ENCODE measurements at regions not wholly inside any gene's neighbourhood (a gene's known extent, or its start where the extent isn't known, plus 50 kb on each side); places are given as distances from the start of the nearest gene placed in this dataset.
"Not testable (repeated sequence)": the region's sequence is repeated elsewhere in the genome, so short reads cannot be mapped to it uniquely, and the experiment has no call there.

GRCh38 chr13:105847527-105848291 is 687.8 kb downstream of the EFNB2 start:
- no peak for DNase-seq (ENCODE audit: low read depth)

- no peak for DNase-seq (ENCODE audit: low read depth)
Measured at GRCh38 chr13:105846923-105847322, 688.5 kb downstream of the EFNB2 start.

- no peak for DNase-seq (ENCODE audit: low read depth)
Measured at GRCh38 chr13:105841286-105841685, 694.2 kb downstream of the EFNB2 start.

GRCh38 chr13:105838231-105838630 is 697.2 kb downstream of the EFNB2 start:
- DNase-seq (ENCODE audit: low read depth), result no peak

GRCh38 chr13:105837295-105837694 is 698.2 kb downstream of the EFNB2 start:
- not testable (repeated sequence) for DNase-seq (ENCODE audit: low read depth)

GRCh38 chr13:105830821-105831220 is 704.6 kb downstream of the EFNB2 start:
- DNase-seq (ENCODE audit: low read depth), result no peak

GRCh38 chr13:105827111-105827809 is 708.2 kb downstream of the EFNB2 start:
- no peak for DNase-seq (ENCODE audit: low read depth)

- no peak for DNase-seq (ENCODE audit: low read depth)
Measured at GRCh38 chr13:105825071-105825470, 710.4 kb downstream of the EFNB2 start.

GRCh38 chr13:105821337-105821736 is 714.1 kb downstream of the EFNB2 start:
- DNase-seq (ENCODE audit: low read depth), result no peak

- no peak for DNase-seq (ENCODE audit: low read depth)
Measured at GRCh38 chr13:105820415-105820814, 715.0 kb downstream of the EFNB2 start.

GRCh38 chr13:105817498-105817897 is 718.0 kb downstream of the EFNB2 start:
- no peak for DNase-seq (ENCODE audit: low read depth)

GRCh38 chr13:105816994-105817393 is 718.5 kb downstream of the EFNB2 start:
- no peak for DNase-seq (ENCODE audit: low read depth)

- no peak for DNase-seq (ENCODE audit: low read depth)
Measured at GRCh38 chr13:105814902-105815250, 720.6 kb downstream of the EFNB2 start.

GRCh38 chr13:105814219-105814901 is 721.1 kb downstream of the EFNB2 start:
- no peak for DNase-seq (ENCODE audit: low read depth)

GRCh38 chr13:105806628-105806920 is 728.9 kb downstream of the EFNB2 start:
- DNase-seq (ENCODE audit: low read depth), result no peak

GRCh38 chr13:105805892-105806627 is 729.4 kb downstream of the EFNB2 start:
- DNase-seq (ENCODE audit: low read depth), result no peak

GRCh38 chr13:105804561-105805190 is 730.8 kb downstream of the EFNB2 start:
- DNase-seq (ENCODE audit: low read depth), result no peak

GRCh38 chr13:105799155-105799554 is 736.3 kb downstream of the EFNB2 start:
- no peak for DNase-seq (ENCODE audit: low read depth)

- no peak for DNase-seq (ENCODE audit: low read depth)
Measured at GRCh38 chr13:105798541-105798940, 736.9 kb downstream of the EFNB2 start.

GRCh38 chr13:105796081-105796480 is 739.4 kb downstream of the EFNB2 start:
- DNase-seq (ENCODE audit: low read depth), result no peak

- DNase-seq (ENCODE audit: low read depth), result no peak
Measured at GRCh38 chr13:105790923-105791322, 744.5 kb downstream of the EFNB2 start.

GRCh38 chr13:105788530-105788929 is 746.9 kb downstream of the EFNB2 start:
- DNase-seq (ENCODE audit: low read depth), result no peak

All from activated T-helper 1 cell treated with Interleukin-2 at 50 U/mL for 16 hours (primary cell).